ENCODE measurements at regions not wholly inside any gene's neighbourhood (a gene's known extent, or its start where the extent isn't known, plus 50 kb on each side); places are given as distances from the start of the nearest gene placed in this dataset.

- TF ChIP-seq, protein P1, sequence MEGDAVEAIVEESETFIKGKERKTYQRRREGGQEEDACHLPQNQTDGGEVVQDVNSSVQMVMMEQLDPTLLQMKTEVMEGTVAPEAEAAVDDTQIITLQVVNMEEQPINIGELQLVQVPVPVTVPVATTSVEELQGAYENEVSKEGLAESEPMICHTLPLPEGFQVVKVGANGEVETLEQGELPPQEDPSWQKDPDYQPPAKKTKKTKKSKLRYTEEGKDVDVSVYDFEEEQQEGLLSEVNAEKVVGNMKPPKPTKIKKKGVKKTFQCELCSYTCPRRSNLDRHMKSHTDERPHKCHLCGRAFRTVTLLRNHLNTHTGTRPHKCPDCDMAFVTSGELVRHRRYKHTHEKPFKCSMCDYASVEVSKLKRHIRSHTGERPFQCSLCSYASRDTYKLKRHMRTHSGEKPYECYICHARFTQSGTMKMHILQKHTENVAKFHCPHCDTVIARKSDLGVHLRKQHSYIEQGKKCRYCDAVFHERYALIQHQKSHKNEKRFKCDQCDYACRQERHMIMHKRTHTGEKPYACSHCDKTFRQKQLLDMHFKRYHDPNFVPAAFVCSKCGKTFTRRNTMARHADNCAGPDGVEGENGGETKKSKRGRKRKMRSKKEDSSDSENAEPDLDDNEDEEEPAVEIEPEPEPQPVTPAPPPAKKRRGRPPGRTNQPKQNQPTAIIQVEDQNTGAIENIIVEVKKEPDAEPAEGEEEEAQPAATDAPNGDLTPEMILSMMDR (IDR thresholded peaks at IDR 0.05; ENCODE audit: low read depth, low read length, missing input control) = no peak
- TF ChIP-seq GABPA (IDR thresholded peaks at IDR 0.05 in 1 of 2, conservative IDR thresholded peaks at IDR 0.05 in 1 of 2) = no peak
- no peak for TF ChIP-seq MAX (IDR thresholded peaks at IDR 0.05)
- TF ChIP-seq YY1 (IDR thresholded peaks at IDR 0.05) = no peak
- TF ChIP-seq SP1 (IDR thresholded peaks at IDR 0.05) = no peak
- no peak for TF ChIP-seq TAF1 (conservative IDR thresholded peaks at IDR 0.05)
- TF ChIP-seq RAD21 (IDR thresholded peaks at IDR 0.05) = no peak
- TF ChIP-seq RXRA (IDR thresholded peaks at IDR 0.05) = no peak
- no peak for TF ChIP-seq HNF4A (conservative IDR thresholded peaks at IDR 0.05)
- TF ChIP-seq EGR1 (IDR thresholded peaks at IDR 0.05; ENCODE audit: low read depth in 2 of 2) = no peak
- no peak for TF ChIP-seq ZBTB33 (IDR thresholded peaks at IDR 0.05)
- TF ChIP-seq REST (IDR thresholded peaks at IDR 0.05) = no peak
- no peak for TF ChIP-seq JUND (IDR thresholded peaks at IDR 0.05)
These were observed 85.2 kb upstream of the TOMM7 start for GRCh38 chr7:22907805-22908204.

All from liver (tissue), 3 donors.